Ovary (tissue), 7 donors: ENCODE measurements at regions not wholly inside any gene's neighbourhood (a gene's known extent, or its start where the extent isn't known, plus 50 kb on each side); places are given as distances from the start of the nearest gene placed in this dataset.

Experiments used
- DNase-seq, 5 donors: peaks; one replicate each; pipeline ENCODE4 v3.0.0-alpha.2; 2019 to 2020
- H3K27ac ChIP-seq, 2 donors: fragments of 200-600 bp; one replicate each; pipeline versions ENCODE4 v1.5.1 to v1.8.0; 2019 to 2022
- H3K27me3 ChIP-seq: fragments of 200-600 bp; one replicate; pipeline ENCODE4 v1.8.0; 2022
- H3K36me3 ChIP-seq: fragments of 200-600 bp; sonication (generic); one replicate; pipeline ENCODE4 v1.5.1; 2019
- H3K4me1 ChIP-seq: one replicate; pipeline ENCODE4 v1.8.1; 2013; ENCODE audit warnings: mild to moderate bottlenecking, moderate library complexity; ENCODE audit not compliant: insufficient read depth
- H3K4me3 ChIP-seq: fragments of 200-600 bp; sonication (generic); one replicate; pipeline ENCODE4 v1.5.1; 2017
- H3K9me3 ChIP-seq, 2 donors: fragments of 200-600 bp in 1 of 2; sonication (generic) in 1 of 2; one replicate each; pipeline versions ENCODE4 v1.5.1 to v1.8.1; 2013 to 2019; ENCODE audit warnings: mild to moderate bottlenecking in 1 of 2, moderate library complexity in 1 of 2
- CTCF ChIP-seq, 3 donors: fragments of 450-650 bp in 2 of 3; fragments of 200-600 bp in 1 of 3; IDR thresholded peaks; one replicate each; pipeline versions ENCODE4 v1.5.1 to v1.8.0; 2016 to 2022; ENCODE audit warnings: antibody characterized with exemption in 3 of 3, mild to moderate bottlenecking in 1 of 3
- EP300 ChIP-seq: sonication (generic); formaldehyde crosslinking; IDR thresholded peaks from one replicate; pipeline ENCODE4 v1.6.1; 2017; ENCODE audit warnings: antibody characterized with exemption
- POLR2A ChIP-seq: fragments of 450-650 bp; IDR thresholded peaks from one replicate; pipeline ENCODE4 v1.6.1; 2017; ENCODE audit warnings: antibody characterized with exemption, mild to moderate bottlenecking, moderate library complexity
- WGBS, 3 donors: extraction: QIAGEN DNeasy Blood & Tissue Kit in 1 of 3; methylation state at CpG; one replicate each; pipeline versions ENCODE4 v1.1.5 to v1.1.7; 2013 to 2017; 5-methylcytosine and 5-hydroxymethylcytosine counted together
- intact Hi-C, 4 donors: fragments of 100-400 bp; cut with DNase I; formaldehyde crosslinking; loops; one replicate each; pipeline versions ENCODE4 v1.11.0 to v1.15.1; 2022 to 2023
- donor health status: DM: no; HTN: no; CAD: no; lungs with moderate emphysema.
- donor health status: DM: no; HTN: no; CAD: no.
- donor health status: Bipolar disorder and iron deficiency.
- donor health status: DM: no; HTN: no; CAD: no.
- donor health status: DM: yes; HTN: yes; CAD: no.

- no peaks in the 10 kb centered on the region for H3K9me3 ChIP-seq
- H3K27ac ChIP-seq = no peak overlapping the region
- no peaks in the 10 kb centered on the region for H3K36me3 ChIP-seq
- WGBS, 3 donors = 70 to 82% (median 79%) methylated on average over 5 of the region's 5 CpGs
- intact Hi-C loops = no loop called here
- no peak overlapping the region for H3K4me3 ChIP-seq
- TF ChIP-seq POLR2A = no peak
- TF ChIP-seq CTCF (IDR thresholded peaks at IDR 0.05) = no peak
- no peak for TF ChIP-seq EP300
- peaks cover 5% of the 10 kb centered on the region for H3K4me1 ChIP-seq
- H3K27me3 ChIP-seq = no peaks in the 10 kb centered on the region
- no peak for DNase-seq
These were observed 273.1 kb upstream of the NEBL start for GRCh38 chr10:21170216-21170615.

GRCh38 chr10:21169271-21169670, 272.2 kb upstream of the NEBL start:
- H3K27ac ChIP-seq = no peak overlapping the region
- H3K4me1 ChIP-seq = peaks cover 2% of the 10 kb centered on the region
- no peaks in the 10 kb centered on the region for H3K9me3 ChIP-seq
- no peaks in the 10 kb centered on the region for H3K36me3 ChIP-seq
- no peak for TF ChIP-seq POLR2A
- no peak for TF ChIP-seq EP300
- TF ChIP-seq CTCF (IDR thresholded peaks at IDR 0.05) = no peak
- intact Hi-C loops = no loop called here
- 94 to 96% (median 94%) methylated on average over 4 of the region's 4 CpGs for WGBS, 3 donors
- H3K4me3 ChIP-seq = no peak overlapping the region
- no peak for DNase-seq
- H3K27me3 ChIP-seq = no peaks in the 10 kb centered on the region

- Histone ChIP-seq H3K4me1 (peaks cover 1% of the 10 kb centered on the region), H3K27me3 (no peaks in the 10 kb centered on the region), H3K4me3 (no peak overlapping the region), H3K27ac (no peak overlapping the region), H3K9me3 (no peaks in the 10 kb centered on the region), H3K36me3 (no peaks in the 10 kb centered on the region)
- intact Hi-C loops = no loop called here
- TF ChIP-seq EP300 = no peak
- TF ChIP-seq POLR2A = no peak
- TF ChIP-seq CTCF (IDR thresholded peaks at IDR 0.05) = no peak
- DNase-seq = no peak
- WGBS, 3 donors = 31 to 67% (median 43%) methylated on average over 8 of the region's 8 CpGs
These were observed 270.3 kb upstream of the NEBL start for GRCh38 chr10:21167288-21168010.

- Histone ChIP-seq H3K36me3 (no peaks in the 10 kb centered on the region), H3K4me1 (peaks cover 1% of the 10 kb centered on the region), H3K27ac (no peak overlapping the region), H3K27me3 (no peaks in the 10 kb centered on the region), H3K9me3 (no peaks in the 10 kb centered on the region), H3K4me3 (no peak overlapping the region)
- TF ChIP-seq EP300 = no peak
- no peak for TF ChIP-seq CTCF (IDR thresholded peaks at IDR 0.05)
- no peak for TF ChIP-seq POLR2A
- no peak for DNase-seq
- WGBS, 3 donors = 70 to 86% (median 74%) methylated on average over 16 of the region's 16 CpGs
- intact Hi-C loops = no loop called here
These were observed 269.6 kb upstream of the NEBL start for GRCh38 chr10:21166557-21167287.
